ENCODE measurements at regions not wholly inside any gene's neighbourhood (a gene's known extent, or its start where the extent isn't known, plus 50 kb on each side); places are given as distances from the start of the nearest gene placed in this dataset.
"Not testable (repeated sequence)": the region's sequence is repeated elsewhere in the genome, so short reads cannot be mapped to it uniquely, and the experiment has no call there.

DNA sequence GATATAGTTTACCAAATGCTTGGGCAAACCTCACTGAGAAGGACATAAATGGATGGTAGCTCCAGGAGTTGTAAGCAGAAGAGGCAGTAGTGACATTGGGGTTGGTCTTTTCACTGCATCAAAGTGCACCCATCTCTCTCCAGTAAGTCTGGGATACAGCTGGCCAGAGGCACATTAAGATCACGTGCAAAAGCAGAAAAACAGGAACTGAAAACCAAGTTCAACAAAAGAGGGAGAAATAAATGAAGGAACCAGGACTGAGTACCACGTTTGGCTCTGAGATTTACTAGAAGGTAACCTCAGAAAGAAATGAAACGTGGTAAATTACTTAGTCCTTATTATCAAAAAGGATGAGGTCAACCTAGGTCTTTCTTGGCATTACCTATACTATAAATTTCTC lies 259.2 kb downstream of the OSR1 start:
- no peak for DNase-seq (ENCODE audit: low spot score)

DNA sequence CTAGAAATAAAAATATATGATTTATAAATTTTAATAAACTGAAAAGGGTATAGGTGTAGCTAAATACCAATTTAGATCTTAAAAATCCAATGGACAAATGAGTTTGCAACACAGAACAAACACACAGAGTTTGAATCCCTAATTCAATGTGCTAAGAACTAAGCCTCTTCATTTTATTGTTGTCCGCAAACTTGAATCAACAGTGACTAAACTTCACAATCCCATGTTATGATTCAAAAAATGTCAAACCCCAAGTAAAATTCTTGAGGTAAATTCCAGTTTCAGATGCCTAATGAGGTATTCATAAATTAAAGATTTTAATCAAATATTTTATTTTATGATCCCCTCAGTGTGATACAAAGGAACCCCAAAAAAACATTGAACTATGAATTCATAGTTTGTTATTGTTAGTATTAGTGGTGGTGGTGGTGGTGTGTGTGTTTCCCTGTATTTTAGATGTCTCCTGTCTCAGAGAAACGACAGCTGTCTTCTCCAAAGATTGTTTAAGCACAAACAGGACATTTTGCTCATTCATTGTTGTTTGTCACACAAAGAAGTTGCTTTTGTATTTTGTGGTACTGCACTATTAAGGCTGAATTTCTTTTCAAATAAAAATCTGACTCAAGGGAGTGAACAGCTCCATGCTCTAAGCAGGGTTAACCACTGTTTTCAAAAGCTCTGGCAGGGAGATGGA lies 259.8 kb downstream of the OSR1 start:
- no peak for DNase-seq (ENCODE audit: low spot score)

- not testable (repeated sequence) for DNase-seq (ENCODE audit: low spot score)
Measured at GRCh38 chr2:19089476-19089875, 268.9 kb downstream of the OSR1 start.

DNA sequence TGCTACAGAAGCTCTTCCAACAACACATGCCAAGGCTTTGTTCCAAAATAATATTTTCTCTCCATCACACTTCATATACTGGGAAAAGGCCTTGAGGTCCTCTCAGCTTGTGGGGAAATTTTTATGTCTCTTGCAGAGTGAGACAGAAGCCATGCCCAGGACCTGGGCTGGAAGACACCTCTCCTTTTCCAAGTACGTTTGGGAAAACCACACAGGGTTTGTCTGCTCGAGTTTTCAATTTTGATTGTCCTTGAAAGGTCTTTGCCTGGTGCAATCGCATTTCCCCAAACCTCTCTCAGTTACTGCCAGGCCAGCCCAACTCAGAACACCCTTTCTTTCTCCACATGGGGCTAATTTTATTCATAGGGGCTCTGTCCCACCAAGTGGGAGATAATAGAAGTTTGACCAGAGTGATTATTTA lies 272.2 kb downstream of the OSR1 start:
- DNase-seq (ENCODE audit: low spot score): no peak

GRCh38 chr2:19078709-19079108 lies 279.7 kb downstream of the OSR1 start:
- DNase-seq (ENCODE audit: low spot score): no peak

- DNase-seq (ENCODE audit: low spot score): peak; percentile 14
Measured at GRCh38 chr2:19073522-19073921, 284.9 kb downstream of the OSR1 start.

GRCh38 chr2:19072161-19072560 lies 286.3 kb downstream of the OSR1 start:
- DNase-seq (ENCODE audit: low spot score): no peak

DNA sequence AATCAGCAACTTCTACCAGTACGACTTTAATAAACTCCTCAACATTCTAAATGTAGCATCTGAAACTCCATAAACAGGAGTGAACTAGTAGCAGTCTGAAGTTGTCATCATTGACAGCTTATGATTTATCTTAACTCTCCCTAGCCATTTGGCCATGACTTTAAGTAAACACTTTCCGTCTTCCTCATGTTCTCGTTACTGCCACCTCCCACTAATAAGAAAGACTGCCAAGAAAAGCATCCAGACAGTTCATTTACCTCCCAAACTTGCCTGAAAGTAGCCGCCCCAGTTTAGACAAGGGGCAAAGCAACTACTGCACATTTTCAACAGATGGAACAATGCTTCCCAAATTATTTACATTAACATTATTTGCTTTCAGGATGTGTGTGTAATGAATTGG lies 287.5 kb downstream of the OSR1 start:
- no peak for DNase-seq (ENCODE audit: low spot score)

DNA sequence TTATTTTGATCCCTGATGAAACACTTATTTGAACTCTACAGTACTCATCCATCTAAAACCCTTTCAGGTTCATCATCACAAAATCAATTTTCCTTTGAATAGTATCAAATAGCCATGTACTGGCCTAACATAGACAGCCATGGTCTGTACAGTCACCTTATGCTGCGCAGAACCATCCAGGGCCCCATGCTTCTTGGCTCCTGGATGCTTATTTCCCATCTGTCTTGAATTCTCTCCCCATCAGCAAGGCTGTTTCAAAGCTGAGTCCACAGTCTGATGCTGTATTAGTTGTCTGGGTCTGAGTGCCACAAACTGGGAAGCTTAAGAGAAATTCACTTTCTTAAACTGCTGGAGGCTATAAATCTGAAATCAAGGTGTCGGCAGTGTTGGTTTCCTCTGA lies 290.2 kb downstream of the OSR1 start:
- no peak for DNase-seq (ENCODE audit: low spot score)

DNA sequence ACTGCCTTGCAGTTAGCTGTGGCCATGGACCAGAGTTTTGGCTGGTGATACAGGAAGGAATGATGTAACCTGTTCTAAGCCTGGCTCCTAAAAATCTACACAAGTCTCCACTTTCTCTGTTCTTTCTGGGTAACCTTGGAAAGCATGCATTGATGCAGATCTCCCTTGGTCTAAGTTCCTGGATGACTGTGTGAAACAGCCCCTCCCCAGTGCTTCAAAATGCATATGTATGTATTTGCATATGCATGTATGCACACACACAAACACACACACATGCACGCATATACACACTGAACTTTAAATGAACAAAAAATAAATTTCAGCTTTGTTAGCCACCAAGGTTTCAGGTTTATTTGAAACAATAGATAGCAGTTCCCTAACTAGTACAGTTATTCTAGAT lies 296.1 kb downstream of the OSR1 start:
- no peak for DNase-seq (ENCODE audit: low spot score)

DNA sequence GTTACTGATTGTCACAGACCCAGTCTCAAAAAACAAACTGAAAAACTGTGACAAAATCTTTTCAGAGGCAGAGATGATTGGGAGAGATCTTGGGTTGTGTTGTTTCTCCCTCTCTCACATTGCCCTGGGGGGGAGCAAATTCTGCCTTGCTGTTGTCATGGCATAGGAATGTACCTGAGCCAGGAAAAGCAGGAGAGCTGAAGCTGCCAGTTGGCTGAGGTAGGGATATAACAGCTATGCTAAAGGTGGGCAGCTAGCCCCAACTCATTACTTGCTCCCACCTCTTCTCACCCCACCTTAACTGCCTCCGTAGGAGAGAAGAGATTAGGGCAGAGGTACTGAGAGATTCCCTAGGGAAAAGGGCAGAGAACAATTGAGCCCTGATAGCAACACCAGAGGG lies 299.3 kb downstream of the OSR1 start:
- no peak for DNase-seq (ENCODE audit: low spot score)

DNA sequence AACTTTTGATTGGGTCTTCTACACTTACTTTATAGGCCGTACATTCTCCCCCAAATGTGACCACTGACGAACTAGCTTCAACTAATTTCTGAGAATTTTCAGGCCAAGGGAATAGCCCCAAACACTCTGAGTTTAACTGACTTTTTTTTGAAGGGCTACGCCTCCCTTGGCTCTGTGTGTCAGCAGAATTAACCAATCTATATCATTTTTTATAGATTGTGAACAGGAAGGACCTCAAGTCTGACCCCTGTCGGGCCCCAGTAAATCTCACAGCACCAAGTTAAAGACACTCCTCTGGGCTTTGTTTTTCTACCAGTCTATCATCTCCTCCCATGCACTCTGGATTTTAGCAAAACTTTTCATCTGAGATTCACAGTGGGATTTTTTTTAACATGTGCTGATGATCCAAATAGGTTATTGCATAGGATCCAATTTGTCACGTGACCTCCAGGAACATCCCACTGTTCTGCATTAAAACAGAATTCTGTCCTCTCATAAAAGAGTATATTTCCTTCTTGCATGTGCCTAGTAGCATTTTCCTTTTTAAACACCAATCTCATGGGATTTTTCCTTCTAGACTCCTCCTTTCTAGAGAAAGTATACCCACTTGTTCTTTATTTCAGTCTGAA lies 307.1 kb downstream of the OSR1 start:
- DNase-seq (ENCODE audit: low spot score): no peak

- no peak for DNase-seq (ENCODE audit: low spot score)
Measured at GRCh38 chr2:19050354-19050753, 308.1 kb downstream of the OSR1 start.

DNA sequence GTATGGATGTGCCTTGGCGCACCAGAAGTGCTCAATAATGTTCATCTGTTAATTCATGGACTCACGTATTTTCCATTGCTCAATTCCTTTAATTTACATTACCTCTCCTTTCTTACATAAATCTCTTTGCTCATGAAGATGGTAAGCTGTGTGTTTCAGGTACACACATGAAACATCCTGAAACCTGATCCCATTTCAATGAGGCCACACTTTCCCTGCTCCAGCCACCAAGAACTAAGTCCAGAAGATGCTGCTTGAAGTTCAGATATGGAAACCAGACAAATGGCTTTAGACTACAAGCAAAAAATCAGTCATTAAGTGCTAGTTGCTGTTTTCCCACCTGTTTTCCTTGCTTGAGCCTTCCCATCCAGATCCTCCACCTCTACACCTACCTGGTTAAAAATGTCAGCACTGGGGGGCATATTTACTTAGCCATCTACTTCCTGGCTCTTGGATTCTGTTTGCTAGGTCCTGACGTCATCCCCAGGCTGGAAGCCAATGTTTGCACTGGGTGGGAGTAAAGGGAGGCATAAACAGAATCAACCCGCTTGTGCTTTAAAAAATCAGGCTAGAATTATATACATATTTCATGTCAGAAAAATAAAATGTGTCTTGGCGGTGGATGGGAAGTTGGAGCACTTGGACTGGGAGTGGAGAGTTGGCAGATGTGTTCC lies 309.7 kb downstream of the OSR1 start:
- no peak for DNase-seq (ENCODE audit: low spot score)

DNA sequence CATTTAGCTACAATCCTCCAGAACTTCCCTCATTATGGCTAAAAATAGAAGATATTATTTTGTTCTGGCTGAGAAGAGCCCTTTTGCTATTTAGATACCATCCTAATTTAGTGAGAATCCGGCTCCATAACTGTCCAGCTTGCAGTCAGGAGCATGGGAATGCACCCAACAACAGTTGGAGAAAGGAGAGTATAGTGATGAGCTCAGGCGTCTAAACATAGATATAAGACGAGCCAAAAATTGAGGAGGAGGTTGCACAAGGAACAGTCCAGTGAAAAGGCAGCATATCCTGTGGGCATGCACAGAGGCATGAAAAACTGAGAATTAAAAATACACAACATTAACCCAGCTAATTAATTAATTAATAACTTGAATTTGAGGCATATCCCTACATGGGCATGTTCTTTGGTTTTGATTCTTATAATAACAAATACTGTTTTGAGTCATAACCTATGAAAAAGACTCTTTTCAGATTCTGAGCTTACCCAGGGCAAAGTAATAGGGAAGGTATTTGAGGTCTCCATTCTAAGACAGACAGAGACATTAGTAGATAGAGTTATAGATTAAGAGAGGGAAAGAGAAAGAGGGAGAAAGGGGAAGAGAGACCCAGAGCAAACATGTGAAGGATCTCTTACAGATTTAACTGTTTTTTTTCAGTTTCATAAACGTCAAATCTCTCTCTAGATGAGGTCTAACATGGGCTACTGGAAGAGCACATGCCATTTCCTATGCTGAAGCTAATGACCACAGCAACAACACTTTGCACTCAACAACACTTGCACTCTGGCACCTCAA lies 311.2 kb downstream of the OSR1 start:
- DNase-seq (ENCODE audit: low spot score): no peak

- DNase-seq (ENCODE audit: low spot score): no peak
Measured at GRCh38 chr2:19045151-19045550, 313.3 kb downstream of the OSR1 start.

DNA sequence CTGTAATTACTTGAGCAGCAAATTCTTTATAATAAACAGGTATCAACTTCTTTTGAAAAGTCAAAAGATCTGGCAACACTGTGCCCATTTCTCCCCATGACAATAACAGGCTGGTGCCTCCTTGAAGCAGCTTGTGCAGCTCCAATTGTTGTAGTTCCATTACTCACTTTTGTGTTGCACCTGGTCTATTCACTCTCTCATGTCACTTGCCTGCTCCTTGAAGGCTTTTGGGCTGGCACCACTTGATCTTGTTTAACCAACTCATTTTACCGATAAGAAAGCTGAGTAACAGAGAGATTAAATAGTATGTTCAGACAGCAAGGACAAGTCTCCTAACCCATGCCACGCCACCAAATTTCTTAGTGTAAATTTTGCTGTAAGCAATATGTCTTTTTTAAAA lies 314.5 kb downstream of the OSR1 start:
- no peak for DNase-seq (ENCODE audit: low spot score)

DNA sequence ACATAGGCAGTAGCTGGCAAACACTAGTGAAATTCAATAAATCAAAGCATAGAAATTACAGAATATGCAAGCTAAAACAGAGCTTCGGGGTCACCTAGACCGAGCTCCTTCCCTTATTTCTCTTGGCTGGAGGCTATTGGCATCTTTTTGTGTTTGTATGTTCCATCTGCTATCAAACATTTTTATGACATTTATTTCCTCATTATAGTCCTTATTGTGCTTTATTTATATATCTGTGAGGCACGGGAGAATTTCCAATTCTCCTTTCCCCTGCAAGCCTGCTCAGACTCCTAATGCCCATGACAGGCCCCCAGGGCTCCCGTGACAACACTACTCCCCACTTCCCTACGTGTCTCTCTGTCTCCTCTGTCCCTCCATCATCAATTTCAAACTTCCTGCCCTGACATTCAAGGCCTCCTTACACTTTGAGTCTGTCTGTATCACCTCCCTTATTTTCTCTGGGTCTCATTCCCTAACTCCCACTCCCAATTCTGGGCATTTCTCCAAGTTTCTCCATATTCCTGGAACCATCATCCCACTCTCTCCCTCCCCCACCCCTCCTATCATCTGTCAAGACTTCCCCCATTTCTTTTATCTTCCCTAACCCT lies 316.9 kb downstream of the OSR1 start:
- no peak for DNase-seq (ENCODE audit: low spot score)

- DNase-seq (ENCODE audit: low spot score): peak; percentile 15
Measured at GRCh38 chr2:19038071-19039015, 320.1 kb downstream of the OSR1 start.

DNA sequence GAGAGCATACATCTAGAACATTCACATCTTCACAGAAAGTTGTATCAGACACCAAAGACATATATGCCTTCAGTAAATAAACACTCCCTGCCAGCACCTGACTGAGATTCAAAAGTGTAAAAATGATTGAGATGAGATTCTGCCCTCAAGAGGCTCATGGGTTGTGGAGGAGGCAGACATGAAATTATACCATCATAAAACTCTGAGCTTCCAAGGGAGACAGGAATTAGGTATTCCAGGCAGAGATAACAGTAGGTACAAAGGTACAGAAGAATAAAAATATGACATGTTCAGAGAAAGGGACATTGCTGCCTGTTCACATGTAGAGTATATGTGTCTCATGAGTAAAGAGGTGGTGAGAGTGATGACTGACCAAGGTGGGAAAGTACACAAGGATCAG lies 322.3 kb downstream of the OSR1 start:
- DNase-seq (ENCODE audit: low spot score): no peak

DNA sequence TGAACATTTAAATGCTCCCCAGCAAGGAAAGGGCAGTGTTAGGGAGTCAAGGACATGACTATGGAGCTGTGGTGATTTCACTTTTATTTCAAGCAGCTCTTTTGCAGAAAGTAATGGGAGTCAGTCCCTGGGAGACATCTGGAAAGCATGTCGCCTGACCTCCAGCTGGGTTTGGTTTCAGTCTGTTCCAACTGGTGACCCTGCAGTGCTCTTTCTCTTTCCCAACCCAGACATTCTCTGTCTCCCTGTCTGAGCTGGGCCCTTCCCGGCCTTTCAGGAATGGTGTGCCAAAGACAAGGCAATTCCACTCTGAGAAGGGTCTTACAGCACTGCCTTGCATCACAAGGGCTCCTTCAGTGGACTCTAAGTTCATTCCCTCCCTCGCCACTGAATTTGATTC lies 323.2 kb downstream of the OSR1 start:
- DNase-seq (ENCODE audit: low spot score): no peak

Data from RKO (cell line).